Kidney (tissue), 13 donors: ENCODE measurements at regions not wholly inside any gene's neighbourhood (a gene's known extent, or its start where the extent isn't known, plus 50 kb on each side); places are given as distances from the start of the nearest gene placed in this dataset.

ENCODE experiments used
- DNase-seq, 5 donors: peaks; one replicate each; pipeline ENCODE4 v3.0.0-alpha.2; 2013 to 2020
- FAIRE-seq: peaks from 2 replicates; lab custom pipeline; 2012; peaks lifted over from hg19 to GRCh38; lab: Jason Lieb, UNC
- H3K27ac ChIP-seq, 2 donors: one replicate each; pipeline ENCODE4 v1.7.0; 2013; ENCODE audit warnings: low read depth in 2 of 2, low read length in 2 of 2, inconsistent platforms in 1 of 2
- H3K27me3 ChIP-seq: one replicate; pipeline ENCODE4 v1.7.1; 2013; ENCODE audit warnings: low read length, inconsistent platforms; ENCODE audit not compliant: control insufficient read depth, insufficient read depth
- H3K36me3 ChIP-seq, 3 donors: one replicate each; pipeline versions ENCODE4 v1.7.0 to v1.7.1; 2013; ENCODE audit warnings: low read length in 3 of 3, control low read depth in 1 of 3, inconsistent platforms in 1 of 3; ENCODE audit not compliant: insufficient read depth in 3 of 3, control insufficient read depth in 2 of 3
- H3K4me1 ChIP-seq, 3 donors: one replicate each; pipeline versions ENCODE4 v1.7.0 to v1.7.1; 2013; ENCODE audit warnings: low read length in 3 of 3, inconsistent platforms in 1 of 3, low read depth in 1 of 3; ENCODE audit not compliant: control insufficient read depth in 2 of 3, insufficient read depth in 2 of 3
- H3K4me3 ChIP-seq, 3 donors: one replicate each; pipeline versions ENCODE4 v1.7.0 to v1.8.1; 2013; ENCODE audit warnings: low read length in 3 of 3, control low read depth in 1 of 3, inconsistent platforms in 1 of 3
- H3K9ac ChIP-seq, 3 donors: one replicate each; pipeline versions ENCODE4 v1.7.0 to v1.7.1; 2013; ENCODE audit warnings: low read length in 3 of 3, control low read depth in 1 of 3, inconsistent platforms in 1 of 3
- H3K9me3 ChIP-seq, 3 donors: one replicate each; pipeline versions ENCODE4 v1.7.0 to v1.7.1; 2013; ENCODE audit warnings: low read length in 3 of 3, control low read depth in 1 of 3, inconsistent platforms in 1 of 3; ENCODE audit not compliant: control insufficient read depth in 2 of 3, insufficient read depth in 1 of 3
- intact Hi-C: fragments of 100-400 bp; cut with DNase I; formaldehyde crosslinking; loops from one replicate; pipeline ENCODE4 v1.11.1; 2022
- TF ChIP-seq, protein P1 (sequence below): IDR thresholded peaks from 3 replicates; pipeline ENCODE4 v1.5.1; 2012; ENCODE audit warnings: mild to moderate bottlenecking, moderate library complexity, borderline replicate concordance; ENCODE audit not compliant: insufficient read depth; ENCODE audit errors: extremely low read depth
- donor health status: control.
- donor health status: control.
- donor health status: control.
- donor health status: control.
- donor health status: control.
- donor health status: DM: yes; HTN: yes; CAD: no.
- donor health status: Normal renal cell carcinoma (clear cell type).

DNA sequence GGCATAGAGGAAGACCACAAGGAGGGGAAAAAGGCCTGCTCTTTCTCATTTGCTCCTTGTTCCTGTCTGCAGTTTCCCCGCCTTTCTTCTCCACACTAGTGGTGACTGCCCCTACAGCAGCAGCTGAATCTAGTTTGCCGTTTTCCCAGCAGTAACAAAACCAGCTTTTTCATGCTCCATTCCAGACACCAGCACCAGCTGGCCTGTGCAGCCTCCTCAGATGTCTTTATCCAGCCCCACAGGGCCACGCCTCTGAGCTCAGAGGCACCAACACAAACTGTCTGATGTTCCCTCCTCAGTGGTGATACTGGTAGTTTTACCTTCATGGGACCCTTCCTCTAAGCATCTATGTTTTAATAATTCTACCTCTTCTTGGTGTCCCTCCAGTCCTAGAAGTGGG, 70.4 kb upstream of the SLC24A3 start:
- FAIRE-seq: no peak
- TF ChIP-seq, protein P1, sequence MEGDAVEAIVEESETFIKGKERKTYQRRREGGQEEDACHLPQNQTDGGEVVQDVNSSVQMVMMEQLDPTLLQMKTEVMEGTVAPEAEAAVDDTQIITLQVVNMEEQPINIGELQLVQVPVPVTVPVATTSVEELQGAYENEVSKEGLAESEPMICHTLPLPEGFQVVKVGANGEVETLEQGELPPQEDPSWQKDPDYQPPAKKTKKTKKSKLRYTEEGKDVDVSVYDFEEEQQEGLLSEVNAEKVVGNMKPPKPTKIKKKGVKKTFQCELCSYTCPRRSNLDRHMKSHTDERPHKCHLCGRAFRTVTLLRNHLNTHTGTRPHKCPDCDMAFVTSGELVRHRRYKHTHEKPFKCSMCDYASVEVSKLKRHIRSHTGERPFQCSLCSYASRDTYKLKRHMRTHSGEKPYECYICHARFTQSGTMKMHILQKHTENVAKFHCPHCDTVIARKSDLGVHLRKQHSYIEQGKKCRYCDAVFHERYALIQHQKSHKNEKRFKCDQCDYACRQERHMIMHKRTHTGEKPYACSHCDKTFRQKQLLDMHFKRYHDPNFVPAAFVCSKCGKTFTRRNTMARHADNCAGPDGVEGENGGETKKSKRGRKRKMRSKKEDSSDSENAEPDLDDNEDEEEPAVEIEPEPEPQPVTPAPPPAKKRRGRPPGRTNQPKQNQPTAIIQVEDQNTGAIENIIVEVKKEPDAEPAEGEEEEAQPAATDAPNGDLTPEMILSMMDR: no peak
- intact Hi-C loops: no loop called here
- Histone ChIP-seq H3K9ac (no peak overlapping the region), H3K27me3 (no peaks in the 10 kb centered on the region), H3K36me3 (no peaks in the 10 kb centered on the region), H3K9me3 (no peaks in the 10 kb centered on the region), H3K4me1 (no peaks in the 10 kb centered on the region), H3K4me3 (no peak overlapping the region), H3K27ac (no peak overlapping the region)
- DNase-seq: no peak

DNA sequence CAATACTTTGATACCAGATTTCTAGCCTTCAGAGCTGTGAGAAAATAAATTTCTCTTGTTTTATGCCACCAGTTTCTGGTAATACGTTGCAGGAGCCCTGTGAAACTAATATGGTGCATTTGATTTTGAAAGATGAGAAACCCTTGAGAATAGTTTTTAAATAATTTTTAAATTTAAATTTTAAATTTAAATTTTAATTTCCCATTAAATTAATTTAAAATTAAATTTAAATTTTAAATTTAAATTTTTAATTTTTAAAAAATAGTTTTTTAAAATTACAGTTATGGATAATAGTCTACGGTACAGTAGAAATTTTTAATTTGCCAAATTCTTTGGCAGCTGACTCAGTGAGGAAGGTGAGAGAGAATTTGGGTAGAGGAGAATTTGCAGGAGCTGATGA, 68.6 kb upstream of the SLC24A3 start:
- Histone ChIP-seq H3K36me3 (no peaks in the 10 kb centered on the region), H3K9ac (no peak overlapping the region), H3K9me3 (no peaks in the 10 kb centered on the region), H3K27me3 (no peaks in the 10 kb centered on the region), H3K4me1 (no peaks in the 10 kb centered on the region), H3K4me3 (no peak overlapping the region), H3K27ac (no peak overlapping the region)
- intact Hi-C loops: no loop called here
- DNase-seq (no peak), FAIRE-seq (peak; percentile 93)
- TF ChIP-seq, protein P1: no peak

DNA sequence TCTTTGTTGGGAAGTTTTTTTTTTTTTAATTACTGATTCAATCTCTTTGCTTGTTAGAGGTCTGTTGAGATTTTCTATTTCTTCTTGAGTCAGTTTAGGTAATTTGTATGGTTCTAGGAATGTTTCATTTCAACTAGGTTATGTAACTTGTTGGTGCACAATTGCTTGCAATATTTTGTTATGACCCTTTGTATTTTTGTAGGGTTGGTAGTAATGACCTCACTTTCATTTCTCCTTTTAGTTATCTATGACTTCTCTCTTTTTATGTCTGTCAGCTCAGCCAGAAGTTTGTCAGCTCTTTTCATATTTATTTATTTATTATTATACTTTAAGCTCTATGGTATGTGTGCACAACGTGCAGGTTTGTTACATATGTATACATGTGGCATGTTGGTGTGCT, 51.1 kb upstream of the SLC24A3 start:
- DNase-seq (no peak), FAIRE-seq (no peak)
- H3K4me1 ChIP-seq: no peaks in the 10 kb centered on the region
- H3K27ac ChIP-seq: no peak overlapping the region
- no peaks in the 10 kb centered on the region for H3K36me3 ChIP-seq
- no peaks in the 10 kb centered on the region for H3K27me3 ChIP-seq
- H3K9me3 ChIP-seq: no peaks in the 10 kb centered on the region
- TF ChIP-seq, protein P1: no peak
- H3K4me3 ChIP-seq: no peak overlapping the region
- no peak overlapping the region for H3K9ac ChIP-seq
- intact Hi-C loops: no loop called here
